ENCODE measurements at regions not wholly inside any gene's neighbourhood (a gene's known extent, or its start where the extent isn't known, plus 50 kb on each side); places are given as distances from the start of the nearest gene placed in this dataset.

DNA sequence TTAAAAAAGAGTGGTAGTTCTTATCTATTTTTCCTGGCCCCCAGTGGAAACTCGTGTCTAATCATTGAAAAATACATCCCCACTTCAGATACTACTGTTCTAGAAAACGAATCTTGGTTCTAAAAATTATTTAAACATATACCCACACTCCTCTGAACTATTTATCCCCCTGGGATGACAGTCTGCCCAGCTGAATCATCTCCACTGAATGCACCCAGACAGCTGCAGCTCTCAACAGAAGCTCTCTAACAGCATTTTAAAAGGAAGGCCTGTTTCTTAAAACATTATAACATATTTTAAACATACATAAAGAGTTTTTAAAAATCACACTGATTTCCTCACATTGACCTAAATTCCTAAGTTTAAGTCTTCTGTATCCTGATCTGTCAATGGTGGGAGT is 544.6 kb upstream of the PHF14 start:
- TF ChIP-seq MAZ (IDR thresholded peaks at IDR 0.05; ENCODE audit: borderline replicate concordance, low read depth, low read length), result no peak
- TF ChIP-seq POLR2A (IDR thresholded peaks at IDR 0.05; ENCODE audit: low read depth, low read length), result no peak
- TF ChIP-seq CEBPB (IDR thresholded peaks at IDR 0.05; ENCODE audit: low read depth, low read length), result no peak
- TF ChIP-seq, protein P1, sequence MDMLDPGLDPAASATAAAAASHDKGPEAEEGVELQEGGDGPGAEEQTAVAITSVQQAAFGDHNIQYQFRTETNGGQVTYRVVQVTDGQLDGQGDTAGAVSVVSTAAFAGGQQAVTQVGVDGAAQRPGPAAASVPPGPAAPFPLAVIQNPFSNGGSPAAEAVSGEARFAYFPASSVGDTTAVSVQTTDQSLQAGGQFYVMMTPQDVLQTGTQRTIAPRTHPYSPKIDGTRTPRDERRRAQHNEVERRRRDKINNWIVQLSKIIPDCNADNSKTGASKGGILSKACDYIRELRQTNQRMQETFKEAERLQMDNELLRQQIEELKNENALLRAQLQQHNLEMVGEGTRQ (IDR thresholded peaks at IDR 0.05; ENCODE audit: low read depth, low read length), result no peak
- no peak for TF ChIP-seq RAD21 (IDR thresholded peaks at IDR 0.05; ENCODE audit: low read length)
- TF ChIP-seq, protein P2, sequence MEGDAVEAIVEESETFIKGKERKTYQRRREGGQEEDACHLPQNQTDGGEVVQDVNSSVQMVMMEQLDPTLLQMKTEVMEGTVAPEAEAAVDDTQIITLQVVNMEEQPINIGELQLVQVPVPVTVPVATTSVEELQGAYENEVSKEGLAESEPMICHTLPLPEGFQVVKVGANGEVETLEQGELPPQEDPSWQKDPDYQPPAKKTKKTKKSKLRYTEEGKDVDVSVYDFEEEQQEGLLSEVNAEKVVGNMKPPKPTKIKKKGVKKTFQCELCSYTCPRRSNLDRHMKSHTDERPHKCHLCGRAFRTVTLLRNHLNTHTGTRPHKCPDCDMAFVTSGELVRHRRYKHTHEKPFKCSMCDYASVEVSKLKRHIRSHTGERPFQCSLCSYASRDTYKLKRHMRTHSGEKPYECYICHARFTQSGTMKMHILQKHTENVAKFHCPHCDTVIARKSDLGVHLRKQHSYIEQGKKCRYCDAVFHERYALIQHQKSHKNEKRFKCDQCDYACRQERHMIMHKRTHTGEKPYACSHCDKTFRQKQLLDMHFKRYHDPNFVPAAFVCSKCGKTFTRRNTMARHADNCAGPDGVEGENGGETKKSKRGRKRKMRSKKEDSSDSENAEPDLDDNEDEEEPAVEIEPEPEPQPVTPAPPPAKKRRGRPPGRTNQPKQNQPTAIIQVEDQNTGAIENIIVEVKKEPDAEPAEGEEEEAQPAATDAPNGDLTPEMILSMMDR (conservative IDR thresholded peaks at IDR 0.05; ENCODE audit: low read depth, low read length), result no peak
- no peak for TF ChIP-seq CHD1 (IDR thresholded peaks at IDR 0.05; ENCODE audit: low read depth, low read length)
- TF ChIP-seq SMC3 (IDR thresholded peaks at IDR 0.05; ENCODE audit: low read depth, low read length), result no peak
- TF ChIP-seq MXI1 (IDR thresholded peaks at IDR 0.05; ENCODE audit: borderline replicate concordance, low read depth, low read length), result no peak
- TF ChIP-seq FOS (IDR thresholded peaks at IDR 0.05; ENCODE audit: low read depth, low read length), result no peak
- TF ChIP-seq BHLHE40 (IDR thresholded peaks at IDR 0.05; ENCODE audit: low read depth, low read length), result no peak
- TF ChIP-seq RCOR1 (IDR thresholded peaks at IDR 0.05; ENCODE audit: insufficient replicate concordance, low read length), result no peak
- TF ChIP-seq NFE2L2 (IDR thresholded peaks at IDR 0.05; ENCODE audit: low read depth, low read length), result no peak

All from IMR-90 (cell line).